Lower lobe of right lung (tissue), 2 donors: ENCODE measurements at regions not wholly inside any gene's neighbourhood (a gene's known extent, or its start where the extent isn't known, plus 50 kb on each side); places are given as distances from the start of the nearest gene placed in this dataset.

Experiments
- ATAC-seq, 2 donors: fragments of 200-7000 bp; cut with Tn5 transposase; one replicate each; pipeline ENCODE4 v1.9.1; 2020 to 2022; ENCODE audit warnings: mild to moderate bottlenecking in 2 of 2, moderate library complexity in 2 of 2
- DNase-seq: peaks from one replicate; pipeline ENCODE4 v3.0.0-alpha.2; 2020
- H3K27ac ChIP-seq: fragments of 200-600 bp; one replicate; pipeline ENCODE4 v1.8.0; 2022
- H3K27me3 ChIP-seq: fragments of 200-600 bp; one replicate; pipeline ENCODE4 v1.8.0; 2022; ENCODE audit warnings: low read depth
- H3K36me3 ChIP-seq: fragments of 200-600 bp; one replicate; pipeline ENCODE4 v1.8.0; 2022; ENCODE audit warnings: mild to moderate bottlenecking
- H3K4me1 ChIP-seq: fragments of 200-600 bp; one replicate; pipeline ENCODE4 v1.8.0; 2022
- H3K4me3 ChIP-seq: fragments of 200-600 bp; one replicate; pipeline ENCODE4 v1.8.0; 2022; ENCODE audit warnings: mild to moderate bottlenecking
- H3K9me3 ChIP-seq: fragments of 200-600 bp; one replicate; pipeline ENCODE4 v1.8.0; 2022
- CTCF ChIP-seq: fragments of 200-600 bp; IDR thresholded peaks from one replicate; pipeline ENCODE4 v1.8.0; 2022; ENCODE audit warnings: antibody characterized with exemption, mild to moderate bottlenecking
- intact Hi-C: fragments of 100-400 bp; cut with DNase I; formaldehyde crosslinking; loops from one replicate; pipeline ENCODE4 v1.11.0; 2022
- donor health status: DM: no; HTN: yes; CAD: no; lungs with severe emphysema.

GRCh38 chr15:81450721-81451120 lies 76.7 kb upstream of the TMC3 start:
- no peak for TF ChIP-seq CTCF
- Histone ChIP-seq H3K36me3 (no peaks in the 10 kb centered on the region), H3K9me3 (peaks cover 7% of the 10 kb centered on the region), H3K4me1 (no peaks in the 10 kb centered on the region), H3K27me3 (no peaks in the 10 kb centered on the region), H3K4me3 (no peak overlapping the region), H3K27ac (no peak overlapping the region)
- DNase-seq, result no peak
- intact Hi-C loops, result no loop called here
- no peak for ATAC-seq

- Histone ChIP-seq H3K36me3 (no peaks in the 10 kb centered on the region), H3K27me3 (no peaks in the 10 kb centered on the region), H3K27ac (no peak overlapping the region), H3K4me1 (no peaks in the 10 kb centered on the region), H3K9me3 (peaks cover 7% of the 10 kb centered on the region), H3K4me3 (no peak overlapping the region)
- no peak for ATAC-seq
- TF ChIP-seq CTCF, result no peak
- intact Hi-C loops, result no loop called here
- DNase-seq, result no peak
Observed at GRCh38 chr15:81449836-81450474, 75.9 kb upstream of the TMC3 start.

GRCh38 chr15:81443040-81443820 lies 69.2 kb upstream of the TMC3 start:
- no peak overlapping the region for H3K27ac ChIP-seq
- no peak overlapping the region for H3K4me3 ChIP-seq
- ATAC-seq, result no peak

GRCh38 chr15:81442454-81442853 lies 68.4 kb upstream of the TMC3 start:
- H3K9me3 ChIP-seq, result peaks cover 3% of the 10 kb centered on the region
- DNase-seq (no peak), ATAC-seq (no peak)
- H3K36me3 ChIP-seq, result no peaks in the 10 kb centered on the region
- intact Hi-C loops, result no loop called here
- H3K27me3 ChIP-seq, result no peaks in the 10 kb centered on the region
- no peaks in the 10 kb centered on the region for H3K4me1 ChIP-seq
- no peak overlapping the region for H3K27ac ChIP-seq
- no peak overlapping the region for H3K4me3 ChIP-seq
- TF ChIP-seq CTCF, result no peak

More at GRCh38 chr15:81443040-81443820, 69.2 kb upstream of the TMC3 start:
- DNase-seq, result no peak
- TF ChIP-seq CTCF, result no peak
- Histone ChIP-seq H3K4me1 (no peaks in the 10 kb centered on the region), H3K27me3 (no peaks in the 10 kb centered on the region), H3K36me3 (no peaks in the 10 kb centered on the region), H3K9me3 (peaks cover 3% of the 10 kb centered on the region)
- intact Hi-C loops, result no loop called here

- ATAC-seq (no peak), DNase-seq (no peak)
- no peaks in the 10 kb centered on the region for H3K4me1 ChIP-seq
- TF ChIP-seq CTCF, result no peak
- H3K4me3 ChIP-seq, result no peak overlapping the region
- no peak overlapping the region for H3K27ac ChIP-seq
- intact Hi-C loops, result no loop called here
- H3K36me3 ChIP-seq, result no peaks in the 10 kb centered on the region
- H3K27me3 ChIP-seq, result no peaks in the 10 kb centered on the region
- H3K9me3 ChIP-seq, result no peaks in the 10 kb centered on the region
Observed at GRCh38 chr15:81434851-81435250, 60.8 kb upstream of the TMC3 start.
